ENCODE measurements at regions not wholly inside any gene's neighbourhood (a gene's known extent, or its start where the extent isn't known, plus 50 kb on each side); places are given as distances from the start of the nearest gene placed in this dataset.

DNA sequence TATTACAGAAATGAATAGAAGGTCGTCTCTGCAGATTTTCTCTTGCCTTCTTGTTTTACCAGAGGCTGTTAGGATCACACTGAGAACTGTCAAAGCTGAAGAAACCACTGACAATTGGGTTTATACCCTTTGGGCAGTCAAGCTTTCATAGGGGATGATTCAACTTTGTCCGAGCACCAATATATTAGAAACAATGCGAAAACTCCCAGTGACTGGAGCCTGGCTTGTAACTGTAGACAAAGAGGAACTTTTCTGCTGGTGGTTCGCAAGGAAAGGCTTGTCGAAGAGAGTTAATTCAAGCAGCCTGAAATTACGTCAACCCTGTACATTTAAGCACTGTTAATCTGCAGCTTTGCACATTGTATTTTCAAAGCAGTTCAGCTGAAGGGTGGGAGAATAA is 193.2 kb upstream of the ZNF385D start:
- no peak for DNase-seq (ENCODE audit: low spot score in 2 of 2)

DNA sequence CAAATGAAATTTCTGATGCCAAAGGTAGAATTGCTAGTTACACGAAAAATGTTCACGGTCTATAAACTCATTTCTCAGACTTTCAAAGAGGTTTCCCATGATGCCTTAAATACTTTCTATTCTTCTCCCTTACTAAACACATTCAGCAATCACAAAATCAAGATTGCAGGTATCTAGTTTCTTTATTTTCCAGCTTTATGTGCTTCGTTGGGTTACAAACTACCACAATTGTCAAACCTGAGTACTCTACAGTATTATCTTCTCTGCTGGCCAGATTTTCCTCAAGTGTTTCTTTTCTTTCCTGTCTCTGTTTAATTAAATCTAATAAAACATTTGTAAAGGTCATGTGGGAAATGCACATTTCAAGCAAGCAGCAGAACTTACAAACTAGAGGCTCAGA is 201.8 kb upstream of the ZNF385D start:
- Histone ChIP-seq H3K27ac (no peak overlapping the region), H3K27me3 (no peaks in the 10 kb centered on the region), H3K4me1 (no peaks in the 10 kb centered on the region), H3K4me3 (no peak overlapping the region), H3K36me3 (no peaks in the 10 kb centered on the region), H3K9me3 (no peaks in the 10 kb centered on the region)
- TF ChIP-seq EP300 (IDR thresholded peaks at IDR 0.05) (no peak), POLR2A (IDR thresholded peaks at IDR 0.05) (no peak)
- TF ChIP-seq, protein P1, sequence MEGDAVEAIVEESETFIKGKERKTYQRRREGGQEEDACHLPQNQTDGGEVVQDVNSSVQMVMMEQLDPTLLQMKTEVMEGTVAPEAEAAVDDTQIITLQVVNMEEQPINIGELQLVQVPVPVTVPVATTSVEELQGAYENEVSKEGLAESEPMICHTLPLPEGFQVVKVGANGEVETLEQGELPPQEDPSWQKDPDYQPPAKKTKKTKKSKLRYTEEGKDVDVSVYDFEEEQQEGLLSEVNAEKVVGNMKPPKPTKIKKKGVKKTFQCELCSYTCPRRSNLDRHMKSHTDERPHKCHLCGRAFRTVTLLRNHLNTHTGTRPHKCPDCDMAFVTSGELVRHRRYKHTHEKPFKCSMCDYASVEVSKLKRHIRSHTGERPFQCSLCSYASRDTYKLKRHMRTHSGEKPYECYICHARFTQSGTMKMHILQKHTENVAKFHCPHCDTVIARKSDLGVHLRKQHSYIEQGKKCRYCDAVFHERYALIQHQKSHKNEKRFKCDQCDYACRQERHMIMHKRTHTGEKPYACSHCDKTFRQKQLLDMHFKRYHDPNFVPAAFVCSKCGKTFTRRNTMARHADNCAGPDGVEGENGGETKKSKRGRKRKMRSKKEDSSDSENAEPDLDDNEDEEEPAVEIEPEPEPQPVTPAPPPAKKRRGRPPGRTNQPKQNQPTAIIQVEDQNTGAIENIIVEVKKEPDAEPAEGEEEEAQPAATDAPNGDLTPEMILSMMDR (IDR thresholded peaks at IDR 0.05): no peak
- no peak for DNase-seq (ENCODE audit: low spot score in 2 of 2)
- 89 to 90% methylated on average over 3 of the region's 3 CpGs for WGBS, 2 donors

More for the DNA sequence above, 193.2 kb upstream of the ZNF385D start:
- TF ChIP-seq, protein P1 (IDR thresholded peaks at IDR 0.05): no peak
- TF ChIP-seq POLR2A (IDR thresholded peaks at IDR 0.05) (no peak), EP300 (IDR thresholded peaks at IDR 0.05) (no peak)
- H3K4me1 ChIP-seq: no peaks in the 10 kb centered on the region
- no peaks in the 10 kb centered on the region for H3K27me3 ChIP-seq
- H3K9me3 ChIP-seq: no peaks in the 10 kb centered on the region
- no peak overlapping the region for H3K27ac ChIP-seq
- WGBS, 2 donors: 40 to 54% methylated on average over 6 of the region's 6 CpGs
- H3K36me3 ChIP-seq: no peaks in the 10 kb centered on the region
- no peak overlapping the region for H3K4me3 ChIP-seq

DNA sequence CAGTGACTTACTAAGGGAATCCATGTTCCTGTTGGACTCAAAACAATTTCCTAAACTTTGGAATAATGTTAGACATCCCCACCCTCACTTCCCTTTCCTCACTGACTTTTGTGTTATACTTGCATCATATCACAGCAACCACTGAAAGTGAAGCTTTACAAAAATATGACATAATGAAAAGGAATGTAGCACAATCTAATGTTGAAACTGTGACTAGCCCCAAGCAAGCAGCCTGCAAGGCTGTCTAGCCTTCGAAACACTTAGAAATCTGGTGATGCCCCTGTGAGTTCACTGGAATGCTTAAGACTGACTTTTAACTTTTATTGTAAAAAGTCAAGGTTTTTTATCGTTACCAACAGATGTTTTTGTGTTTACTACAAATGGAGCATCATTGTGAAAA is 203.7 kb upstream of the ZNF385D start:
- TF ChIP-seq POLR2A (IDR thresholded peaks at IDR 0.05): no peak
- TF ChIP-seq, protein P1 (IDR thresholded peaks at IDR 0.05): no peak
- WGBS, 2 donors: 56 to 59% methylated on average over 2 of the region's 2 CpGs
- no peak for DNase-seq (ENCODE audit: low spot score in 2 of 2)

DNA sequence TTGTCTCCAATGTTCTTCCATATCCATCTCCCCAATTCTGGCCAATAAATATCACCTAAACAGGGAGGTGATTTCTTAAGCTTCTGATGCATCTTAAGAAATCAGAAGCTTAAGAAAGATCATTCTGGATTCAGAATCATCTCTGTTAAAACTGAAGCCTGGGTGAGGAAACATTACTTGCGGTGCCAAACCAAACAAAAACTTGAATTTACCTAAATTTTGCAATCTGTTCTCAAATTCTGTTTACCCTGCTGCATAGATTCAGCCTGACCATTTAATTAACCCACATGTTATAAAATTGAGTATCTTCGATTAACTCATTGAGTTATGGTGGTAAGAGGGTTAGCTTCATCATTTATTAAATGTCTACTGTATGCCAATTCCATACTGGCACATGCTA is 204.4 kb upstream of the ZNF385D start:
- 85 to 91% methylated on average over 2 of the region's 2 CpGs for WGBS, 2 donors
- Histone ChIP-seq H3K4me1 (no peaks in the 10 kb centered on the region), H3K27ac (no peak overlapping the region), H3K9me3 (no peaks in the 10 kb centered on the region), H3K4me3 (no peak overlapping the region), H3K27me3 (no peaks in the 10 kb centered on the region), H3K36me3 (no peaks in the 10 kb centered on the region)
- TF ChIP-seq POLR2A (IDR thresholded peaks at IDR 0.05) (no peak), EP300 (IDR thresholded peaks at IDR 0.05) (no peak)
- TF ChIP-seq, protein P1 (IDR thresholded peaks at IDR 0.05): no peak
- no peak for DNase-seq (ENCODE audit: low spot score in 2 of 2)

More for the DNA sequence above, 203.7 kb upstream of the ZNF385D start:
- no peaks in the 10 kb centered on the region for H3K27me3 ChIP-seq
- no peak overlapping the region for H3K27ac ChIP-seq
- H3K36me3 ChIP-seq: no peaks in the 10 kb centered on the region
- no peaks in the 10 kb centered on the region for H3K9me3 ChIP-seq
- no peak overlapping the region for H3K4me3 ChIP-seq
- H3K4me1 ChIP-seq: no peaks in the 10 kb centered on the region

DNA sequence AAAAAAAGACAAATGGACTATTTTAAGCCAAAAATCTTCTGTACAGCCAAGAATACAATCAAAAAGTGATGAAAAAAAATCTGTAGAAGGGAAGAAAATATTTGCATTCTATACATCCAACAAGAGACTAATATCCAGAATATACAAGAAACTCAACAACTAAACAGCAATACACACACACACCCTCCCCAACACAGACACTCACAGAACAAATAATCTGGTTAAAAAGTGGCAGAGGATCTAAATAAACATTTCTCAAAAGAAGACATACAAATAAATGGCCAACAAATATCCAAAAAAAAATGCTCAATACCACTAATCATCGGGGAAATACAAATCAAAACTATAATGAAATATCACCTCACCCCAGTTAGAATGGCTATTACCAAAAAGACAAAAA is 209.0 kb upstream of the ZNF385D start:
- Histone ChIP-seq H3K36me3 (no peaks in the 10 kb centered on the region), H3K4me1 (peaks cover 0 to 9% (median 0%) of the 10 kb centered on the region in 4 donors), H3K4me3 (no peak overlapping the region), H3K9me3 (no peaks in the 10 kb centered on the region), H3K27ac (no peak overlapping the region), H3K27me3 (no peaks in the 10 kb centered on the region)
- TF ChIP-seq, protein P1 (IDR thresholded peaks at IDR 0.05): no peak
- TF ChIP-seq POLR2A (IDR thresholded peaks at IDR 0.05): no peak
- no peak for TF ChIP-seq EP300 (IDR thresholded peaks at IDR 0.05)
- no peak for DNase-seq (ENCODE audit: low spot score in 2 of 2)
- WGBS, 2 donors: 45 to 53% methylated on average over 1 of the region's 1 CpG
